ENCODE measurements at regions not wholly inside any gene's neighbourhood (a gene's known extent, or its start where the extent isn't known, plus 50 kb on each side); places are given as distances from the start of the nearest gene placed in this dataset.

DNA sequence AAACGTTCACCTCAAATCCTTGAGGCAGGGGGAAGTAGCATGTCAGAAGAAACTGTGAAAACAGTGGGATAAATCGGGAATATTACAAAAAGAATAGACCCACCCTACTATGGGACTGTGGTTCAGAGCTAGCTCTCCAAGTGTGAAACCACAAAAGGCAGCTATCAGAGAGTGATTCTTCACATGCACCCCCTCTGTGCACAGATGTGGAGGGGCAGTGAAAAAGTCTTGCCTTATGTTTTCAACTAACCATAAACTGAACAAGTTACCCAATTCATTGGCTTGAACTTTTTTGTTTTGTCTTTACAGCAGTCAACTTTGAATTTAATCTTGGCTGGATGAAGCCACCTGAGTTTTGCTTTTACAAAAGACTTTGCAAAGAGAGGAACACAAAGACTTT is 98.8 kb upstream of the NR4A3 start:
- H3K36me3 ChIP-seq (replicated peaks in 1 of 2; ENCODE audit: control insufficient read depth in 1 of 2, insufficient read depth in 2 of 2, low read length in 1 of 2): no peaks in the 10 kb centered on the region
- no peak overlapping the region for H3K4me3 ChIP-seq (ENCODE audit: low read depth in 2 of 2, low read length in 1 of 2)
- H3K9ac ChIP-seq: no peak overlapping the region
- POLR2A ChIA-PET: no interaction called here
- H2AFZ ChIP-seq (ENCODE audit: low read depth): no peak overlapping the region
- H3K4me2 ChIP-seq: no peak overlapping the region
- no peaks in the 10 kb centered on the region for H3F3A ChIP-seq (replicated peaks; ENCODE audit: insufficient read depth)
- H3K9me2 ChIP-seq: no peaks in the 10 kb centered on the region
- CTCF ChIA-PET: no interaction called here
- peaks cover 0 to 6% of the 10 kb centered on the region in 2 experiments; a peak in 2 of 4 replicates for H3K4me1 ChIP-seq (ENCODE audit: control insufficient read depth in 1 of 2, insufficient read depth in 2 of 2, low read depth in 1 of 2, low read length in 1 of 2)
- TF ChIP-seq, protein P1, sequence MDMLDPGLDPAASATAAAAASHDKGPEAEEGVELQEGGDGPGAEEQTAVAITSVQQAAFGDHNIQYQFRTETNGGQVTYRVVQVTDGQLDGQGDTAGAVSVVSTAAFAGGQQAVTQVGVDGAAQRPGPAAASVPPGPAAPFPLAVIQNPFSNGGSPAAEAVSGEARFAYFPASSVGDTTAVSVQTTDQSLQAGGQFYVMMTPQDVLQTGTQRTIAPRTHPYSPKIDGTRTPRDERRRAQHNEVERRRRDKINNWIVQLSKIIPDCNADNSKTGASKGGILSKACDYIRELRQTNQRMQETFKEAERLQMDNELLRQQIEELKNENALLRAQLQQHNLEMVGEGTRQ (IDR thresholded peaks at IDR 0.05; ENCODE audit: borderline replicate concordance, low read depth, low read length): no peak
- TF ChIP-seq GABPA (IDR thresholded peaks at IDR 0.05; ENCODE audit: low read depth) (no peak), MEF2A (IDR thresholded peaks at IDR 0.05; ENCODE audit: borderline replicate concordance, low read depth) (no peak), FOSL2 (IDR thresholded peaks at IDR 0.05; ENCODE audit: borderline replicate concordance, low read depth) (no peak), ELF1 (IDR thresholded peaks at IDR 0.05) (no peak), NRF1 (IDR thresholded peaks at IDR 0.05; ENCODE audit: low read depth, low read length) (no peak), RAD21 (IDR thresholded peaks at IDR 0.05; ENCODE audit: low read length) (no peak), NFIC (IDR thresholded peaks at IDR 0.05; ENCODE audit: borderline replicate concordance) (no peak), POLR2AphosphoS5 (IDR thresholded peaks at IDR 0.05; ENCODE audit: low read depth, low read length) (no peak), RXRA (IDR thresholded peaks at IDR 0.05; ENCODE audit: borderline replicate concordance, low read depth) (no peak), CHD2 (IDR thresholded peaks at IDR 0.05; ENCODE audit: low read length, partially characterized antibody) (no peak), SMC3 (IDR thresholded peaks at IDR 0.05; ENCODE audit: low read depth, low read length) (no peak)
- TF ChIP-seq, protein P2, sequence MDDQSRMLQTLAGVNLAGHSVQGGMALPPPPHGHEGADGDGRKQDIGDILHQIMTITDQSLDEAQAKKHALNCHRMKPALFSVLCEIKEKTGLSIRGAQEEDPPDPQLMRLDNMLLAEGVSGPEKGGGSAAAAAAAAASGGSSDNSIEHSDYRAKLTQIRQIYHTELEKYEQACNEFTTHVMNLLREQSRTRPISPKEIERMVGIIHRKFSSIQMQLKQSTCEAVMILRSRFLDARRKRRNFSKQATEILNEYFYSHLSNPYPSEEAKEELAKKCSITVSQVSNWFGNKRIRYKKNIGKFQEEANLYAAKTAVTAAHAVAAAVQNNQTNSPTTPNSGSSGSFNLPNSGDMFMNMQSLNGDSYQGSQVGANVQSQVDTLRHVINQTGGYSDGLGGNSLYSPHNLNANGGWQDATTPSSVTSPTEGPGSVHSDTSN (IDR thresholded peaks at IDR 0.05): no peak
- TF ChIP-seq, protein P3, sequence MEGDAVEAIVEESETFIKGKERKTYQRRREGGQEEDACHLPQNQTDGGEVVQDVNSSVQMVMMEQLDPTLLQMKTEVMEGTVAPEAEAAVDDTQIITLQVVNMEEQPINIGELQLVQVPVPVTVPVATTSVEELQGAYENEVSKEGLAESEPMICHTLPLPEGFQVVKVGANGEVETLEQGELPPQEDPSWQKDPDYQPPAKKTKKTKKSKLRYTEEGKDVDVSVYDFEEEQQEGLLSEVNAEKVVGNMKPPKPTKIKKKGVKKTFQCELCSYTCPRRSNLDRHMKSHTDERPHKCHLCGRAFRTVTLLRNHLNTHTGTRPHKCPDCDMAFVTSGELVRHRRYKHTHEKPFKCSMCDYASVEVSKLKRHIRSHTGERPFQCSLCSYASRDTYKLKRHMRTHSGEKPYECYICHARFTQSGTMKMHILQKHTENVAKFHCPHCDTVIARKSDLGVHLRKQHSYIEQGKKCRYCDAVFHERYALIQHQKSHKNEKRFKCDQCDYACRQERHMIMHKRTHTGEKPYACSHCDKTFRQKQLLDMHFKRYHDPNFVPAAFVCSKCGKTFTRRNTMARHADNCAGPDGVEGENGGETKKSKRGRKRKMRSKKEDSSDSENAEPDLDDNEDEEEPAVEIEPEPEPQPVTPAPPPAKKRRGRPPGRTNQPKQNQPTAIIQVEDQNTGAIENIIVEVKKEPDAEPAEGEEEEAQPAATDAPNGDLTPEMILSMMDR (IDR thresholded peaks at IDR 0.05): no peak
- TF ChIP-seq, protein P4, sequence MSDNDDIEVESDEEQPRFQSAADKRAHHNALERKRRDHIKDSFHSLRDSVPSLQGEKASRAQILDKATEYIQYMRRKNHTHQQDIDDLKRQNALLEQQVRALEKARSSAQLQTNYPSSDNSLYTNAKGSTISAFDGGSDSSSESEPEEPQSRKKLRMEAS (IDR thresholded peaks at IDR 0.05; ENCODE audit: low read depth): no peak
- TF ChIP-seq, protein P5, sequence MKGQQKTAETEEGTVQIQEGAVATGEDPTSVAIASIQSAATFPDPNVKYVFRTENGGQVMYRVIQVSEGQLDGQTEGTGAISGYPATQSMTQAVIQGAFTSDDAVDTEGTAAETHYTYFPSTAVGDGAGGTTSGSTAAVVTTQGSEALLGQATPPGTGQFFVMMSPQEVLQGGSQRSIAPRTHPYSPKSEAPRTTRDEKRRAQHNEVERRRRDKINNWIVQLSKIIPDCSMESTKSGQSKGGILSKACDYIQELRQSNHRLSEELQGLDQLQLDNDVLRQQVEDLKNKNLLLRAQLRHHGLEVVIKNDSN (IDR thresholded peaks at IDR 0.05; ENCODE audit: borderline replicate concordance, low read depth): no peak
- DNase-seq: no peak
- no peaks in the 10 kb centered on the region for H3K79me2 ChIP-seq (ENCODE audit: insufficient read depth)
- H4K20me1 ChIP-seq (ENCODE audit: insufficient read depth): no peaks in the 10 kb centered on the region
- no peak overlapping the region for H3K27ac ChIP-seq (ENCODE audit: low read depth in 2 of 2, low read length in 1 of 2)
- H3K27me3 ChIP-seq (ENCODE audit: insufficient read depth): no peaks in the 10 kb centered on the region
- 46% methylated on average over 2 of the region's 2 CpGs for WGBS (ENCODE audit: low lambda C conversion rate)
- no peaks in the 10 kb centered on the region for H3K9me3 ChIP-seq
